ENCODE measurements at regions not wholly inside any gene's neighbourhood (a gene's known extent, or its start where the extent isn't known, plus 50 kb on each side); places are given as distances from the start of the nearest gene placed in this dataset.

DNA sequence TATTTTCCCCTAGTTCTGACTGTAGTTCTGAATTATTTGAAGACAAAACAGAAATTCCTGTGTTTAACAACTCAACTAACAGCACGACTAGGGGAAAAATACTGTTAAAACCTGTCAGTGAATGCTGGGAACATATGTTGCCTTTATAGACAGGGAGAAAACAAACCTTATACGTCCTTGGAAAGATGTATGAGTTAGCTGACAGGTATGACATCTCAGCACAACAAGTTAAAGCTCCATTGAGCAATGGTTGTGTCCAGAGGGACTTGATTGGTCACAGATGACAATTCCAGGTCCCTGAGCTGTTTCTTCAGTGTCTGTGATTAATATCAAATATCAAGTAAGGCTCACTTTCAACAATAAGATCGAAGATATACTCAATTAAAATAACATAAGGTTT, 58.2 kb upstream of the DDIT4L start:
- Histone ChIP-seq H3K4me1 (peaks cover 16 to 30% of the 10 kb centered on the region in 2 donors), H3K27ac (peak overlapping the region; percentile 12 to 64 (median 53)), H3K9me3 (no peaks in the 10 kb centered on the region), H3K4me3 (no peak overlapping the region), H3K27me3 (no peaks in the 10 kb centered on the region), H3K36me3 (no peaks in the 10 kb centered on the region)
- in situ Hi-C loops (cut with MboI; ENCODE audit: low sequenced_read_pairs in 4 of 4) (loop anchor here in 1 of 4 donors (10.0 kb wide), 1 partner anchor 66 kb away; no protein-coding TSS in a partner anchor), intact Hi-C loops (cut with DNase I; ENCODE audit: low total_unique reads) (loop anchor here (5.0 kb wide), 2 partner anchors 39 to 151 kb away; no protein-coding TSS in a partner anchor)
- no peak for TF ChIP-seq POLR2A (IDR thresholded peaks at IDR 0.05)
- TF ChIP-seq, protein P1, sequence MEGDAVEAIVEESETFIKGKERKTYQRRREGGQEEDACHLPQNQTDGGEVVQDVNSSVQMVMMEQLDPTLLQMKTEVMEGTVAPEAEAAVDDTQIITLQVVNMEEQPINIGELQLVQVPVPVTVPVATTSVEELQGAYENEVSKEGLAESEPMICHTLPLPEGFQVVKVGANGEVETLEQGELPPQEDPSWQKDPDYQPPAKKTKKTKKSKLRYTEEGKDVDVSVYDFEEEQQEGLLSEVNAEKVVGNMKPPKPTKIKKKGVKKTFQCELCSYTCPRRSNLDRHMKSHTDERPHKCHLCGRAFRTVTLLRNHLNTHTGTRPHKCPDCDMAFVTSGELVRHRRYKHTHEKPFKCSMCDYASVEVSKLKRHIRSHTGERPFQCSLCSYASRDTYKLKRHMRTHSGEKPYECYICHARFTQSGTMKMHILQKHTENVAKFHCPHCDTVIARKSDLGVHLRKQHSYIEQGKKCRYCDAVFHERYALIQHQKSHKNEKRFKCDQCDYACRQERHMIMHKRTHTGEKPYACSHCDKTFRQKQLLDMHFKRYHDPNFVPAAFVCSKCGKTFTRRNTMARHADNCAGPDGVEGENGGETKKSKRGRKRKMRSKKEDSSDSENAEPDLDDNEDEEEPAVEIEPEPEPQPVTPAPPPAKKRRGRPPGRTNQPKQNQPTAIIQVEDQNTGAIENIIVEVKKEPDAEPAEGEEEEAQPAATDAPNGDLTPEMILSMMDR (IDR thresholded peaks at IDR 0.05 in 4 of 5, conservative IDR thresholded peaks at IDR 0.05 in 1 of 5): no peak
- DNase-seq (no peak), ATAC-seq (peak; percentile 26 to 57)

DNA sequence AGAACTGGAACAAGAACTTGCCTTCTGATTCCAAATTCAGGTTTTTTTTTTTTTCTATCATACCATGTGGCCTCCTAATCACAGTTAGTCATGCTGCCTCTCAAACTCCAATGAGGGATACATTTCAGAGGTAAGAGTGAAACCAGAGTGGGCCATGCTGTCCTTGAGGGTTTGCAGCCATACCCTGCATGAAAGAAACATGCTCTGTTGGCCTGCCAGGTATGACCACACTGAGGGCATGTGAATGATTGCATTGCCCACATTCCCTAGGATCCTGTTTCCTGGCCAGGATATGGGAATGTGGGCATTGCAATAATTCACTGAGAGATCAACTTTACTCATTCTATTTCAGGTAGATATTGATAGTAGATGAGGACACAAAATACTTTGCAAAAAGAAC, 56.4 kb upstream of the DDIT4L start:
- ATAC-seq: peak; percentile 95
- Histone ChIP-seq H3K36me3 (no peaks in the 10 kb centered on the region), H3K4me1 (peaks cover 16 to 40% of the 10 kb centered on the region in 2 donors), H3K9me3 (no peaks in the 10 kb centered on the region), H3K27ac (peak overlapping the region; percentile 49 to 66 (median 62)), H3K4me3 (no peak overlapping the region), H3K27me3 (no peaks in the 10 kb centered on the region)
- no peak for TF ChIP-seq POLR2A (IDR thresholded peaks at IDR 0.05)
- TF ChIP-seq, protein P1 (IDR thresholded peaks at IDR 0.05 in 4 of 5, conservative IDR thresholded peaks at IDR 0.05 in 1 of 5): no peak
- intact Hi-C loops (cut with DNase I; ENCODE audit: low total_unique reads): loop anchor here (1.0 to 5.0 kb wide), 6 partner anchors 39 to 149 kb away; partner anchors contain the start of gene DDIT4L
- peak; percentile 88 to 91 for DNase-seq
- in situ Hi-C loops (cut with MboI; ENCODE audit: low sequenced_read_pairs in 4 of 4): loop anchor here in 1 of 4 donors (10.0 kb wide), 1 partner anchor 68 kb away; no protein-coding TSS in a partner anchor

- H3K27ac ChIP-seq: no peak overlapping the region
- TF ChIP-seq, protein P1 (IDR thresholded peaks at IDR 0.05 in 4 of 5, conservative IDR thresholded peaks at IDR 0.05 in 1 of 5): no peak
- TF ChIP-seq POLR2A (IDR thresholded peaks at IDR 0.05): no peak
- ATAC-seq: no peak
- no peaks in the 10 kb centered on the region for H3K9me3 ChIP-seq
- in situ Hi-C loops (cut with MboI; ENCODE audit: low sequenced_read_pairs in 4 of 4) (loop anchor here in 1 of 4 donors (10.0 kb wide), 1 partner anchor 70 kb away; no protein-coding TSS in a partner anchor), intact Hi-C loops (cut with DNase I; ENCODE audit: low total_unique reads) (no loop called here)
- no peak overlapping the region for H3K4me3 ChIP-seq
- H3K4me1 ChIP-seq: peaks cover 23 to 46% of the 10 kb centered on the region in 2 donors
- no peaks in the 10 kb centered on the region for H3K36me3 ChIP-seq
- no peak for DNase-seq
- no peaks in the 10 kb centered on the region for H3K27me3 ChIP-seq
Measured at GRCh38 chr4:100244347-100244746, 54.1 kb upstream of the DDIT4L start.
